SK-N-SH treated with all-trans-retinoic acid at 6 μM for 48 hours (cell line): ENCODE measurements at regions not wholly inside any gene's neighbourhood (a gene's known extent, or its start where the extent isn't known, plus 50 kb on each side); places are given as distances from the start of the nearest gene placed in this dataset.

Experiments
- ATAC-seq: fragments of 200-7000 bp; cut with Tn5 transposase; 3 replicates; pipeline ENCODE4 v1.9.1; 2020; ENCODE audit warnings: mild to moderate bottlenecking, moderate library complexity
- ARNTL ChIP-seq: fragments of 450-650 bp; formaldehyde crosslinking; IDR thresholded peaks from 2 replicates; pipeline ENCODE4 v1.5.0; 2020; ENCODE audit warnings: low read depth, mild to moderate bottlenecking, moderate library complexity, borderline replicate concordance
- BACH2 ChIP-seq: fragments of 250-450 bp; sonication (Bioruptor Pico); IDR thresholded peaks from 2 replicates; pipeline ENCODE4 v1.9.0; 2021; ENCODE audit warnings: mild to moderate bottlenecking, borderline replicate concordance
- CREB5 ChIP-seq: fragments of 250-450 bp; sonication (Bioruptor Pico); IDR thresholded peaks from 2 replicates; pipeline ENCODE4 v1.5.1; 2020; ENCODE audit warnings: low read depth, mild to moderate bottlenecking, moderate library complexity
- CSDC2 ChIP-seq: fragments of 250-450 bp; sonication (Bioruptor Pico); IDR thresholded peaks from 2 replicates; pipeline ENCODE4 v1.5.0; 2020; ENCODE audit warnings: mild to moderate bottlenecking, moderate library complexity
- ISL1 ChIP-seq: fragments of 250-450 bp; sonication (Bioruptor Pico); IDR thresholded peaks from 2 replicates; pipeline ENCODE4 v2.1.2; 2022; ENCODE audit warnings: mild to moderate bottlenecking, moderate library complexity
- OSR1 ChIP-seq: fragments of 250-450 bp; sonication (Bioruptor Pico); IDR thresholded peaks from 2 replicates; pipeline ENCODE4 v1.8.0; 2022; ENCODE audit warnings: moderate library complexity, mild to moderate bottlenecking, inconsistent platforms
- PATZ1 ChIP-seq: fragments of 250-450 bp; sonication (Bioruptor Pico); IDR thresholded peaks from 2 replicates; pipeline ENCODE4 v1.8.0; 2020; ENCODE audit warnings: mild to moderate bottlenecking, moderate library complexity, borderline replicate concordance
- PPARA ChIP-seq: fragments of 250-450 bp; sonication (Bioruptor Pico); IDR thresholded peaks from 2 replicates; pipeline ENCODE4 v1.5.0; 2020; ENCODE audit warnings: mild to moderate bottlenecking, borderline replicate concordance
- SNAI2 ChIP-seq: fragments of 250-450 bp; sonication (Bioruptor Pico); IDR thresholded peaks from 2 replicates; pipeline ENCODE4 v1.5.0; 2020; ENCODE audit warnings: mild to moderate bottlenecking, moderate library complexity
- TCF4 ChIP-seq: fragments of 250-450 bp; sonication (Bioruptor Pico); IDR thresholded peaks from 2 replicates; pipeline ENCODE4 v1.8.0; 2021; ENCODE audit warnings: mild to moderate bottlenecking, moderate library complexity, borderline replicate concordance
- TSHZ2 ChIP-seq: fragments of 250-450 bp; sonication (Bioruptor Pico); IDR thresholded peaks from 2 replicates; pipeline ENCODE4 v1.5.0; 2020; ENCODE audit warnings: mild to moderate bottlenecking, moderate library complexity
- ZFP3 ChIP-seq: fragments of 250-450 bp; sonication (Bioruptor Pico); IDR thresholded peaks from 2 replicates; pipeline ENCODE4 v1.5.0; 2020; ENCODE audit warnings: mild to moderate bottlenecking, moderate library complexity
- ZFP30 ChIP-seq: fragments of 450-650 bp; formaldehyde crosslinking; IDR thresholded peaks from 2 replicates; pipeline ENCODE4 v1.5.0; 2022; ENCODE audit warnings: mild to moderate bottlenecking, moderate library complexity
- ZNF565 ChIP-seq: fragments of 450-650 bp; formaldehyde crosslinking; conservative IDR thresholded peaks from 2 replicates; pipeline ENCODE4 v1.5.0; 2020; ENCODE audit warnings: low read depth, mild to moderate bottlenecking, moderate library complexity
- ZNF70 ChIP-seq: fragments of 450-650 bp; formaldehyde crosslinking; IDR thresholded peaks from 2 replicates; pipeline ENCODE4 v1.5.0; 2020; ENCODE audit warnings: mild to moderate bottlenecking, moderate library complexity
- ZNF8 ChIP-seq: fragments of 450-650 bp; formaldehyde crosslinking; IDR thresholded peaks from 2 replicates; pipeline ENCODE4 v1.5.0; 2020; ENCODE audit warnings: mild to moderate bottlenecking, moderate library complexity
- TF ChIP-seq, protein P1 (sequence below): fragments of 250-450 bp; sonication (Bioruptor Pico); IDR thresholded peaks from 2 replicates; pipeline ENCODE4 v1.5.1; 2021; ENCODE audit warnings: mild to moderate bottlenecking, moderate library complexity

GRCh38 chr2:216320852-216321251 is 51.4 kb downstream of the MARCHF4 start:
- no peak for TF ChIP-seq OSR1 (CRISPR knock-in tag)
- no peak for TF ChIP-seq CREB5 (CRISPR knock-in tag)
- TF ChIP-seq ARNTL, result no peak
- TF ChIP-seq, protein P1, sequence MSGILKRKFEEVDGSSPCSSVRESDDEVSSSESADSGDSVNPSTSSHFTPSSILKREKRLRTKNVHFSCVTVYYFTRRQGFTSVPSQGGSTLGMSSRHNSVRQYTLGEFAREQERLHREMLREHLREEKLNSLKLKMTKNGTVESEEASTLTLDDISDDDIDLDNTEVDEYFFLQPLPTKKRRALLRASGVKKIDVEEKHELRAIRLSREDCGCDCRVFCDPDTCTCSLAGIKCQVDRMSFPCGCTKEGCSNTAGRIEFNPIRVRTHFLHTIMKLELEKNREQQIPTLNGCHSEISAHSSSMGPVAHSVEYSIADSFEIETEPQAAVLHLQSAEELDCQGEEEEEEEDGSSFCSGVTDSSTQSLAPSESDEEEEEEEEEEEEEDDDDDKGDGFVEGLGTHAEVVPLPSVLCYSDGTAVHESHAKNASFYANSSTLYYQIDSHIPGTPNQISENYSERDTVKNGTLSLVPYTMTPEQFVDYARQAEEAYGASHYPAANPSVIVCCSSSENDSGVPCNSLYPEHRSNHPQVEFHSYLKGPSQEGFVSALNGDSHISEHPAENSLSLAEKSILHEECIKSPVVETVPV (CRISPR knock-in tag), result no peak
- no peak for TF ChIP-seq PATZ1 (CRISPR knock-in tag)
- TF ChIP-seq ISL1 (CRISPR knock-in tag), result no peak
- TF ChIP-seq, all 23 proteins: peak for 0
- no peak for ATAC-seq

DNA sequence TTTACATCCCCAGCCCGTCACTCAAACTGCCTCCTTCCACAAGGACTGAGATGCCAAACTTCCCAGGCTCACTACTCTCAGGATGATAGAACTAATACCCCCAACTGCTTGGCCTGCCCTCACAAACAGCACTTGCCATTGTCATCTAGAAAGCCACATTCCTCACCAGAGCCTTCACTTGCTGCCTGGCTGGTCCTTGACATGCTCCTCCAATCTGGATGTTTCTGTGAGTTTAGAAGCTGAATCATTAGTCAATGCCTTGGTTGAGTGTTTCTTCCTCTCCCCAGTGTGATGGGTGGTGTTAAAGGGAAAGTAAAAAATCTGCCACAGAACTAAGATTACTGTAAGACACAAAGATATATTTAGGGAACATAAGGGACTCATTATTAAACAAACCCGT is 52.5 kb downstream of the MARCHF4 start:
- ATAC-seq, result peak; percentile 42
- TF ChIP-seq TCF4 (CRISPR knock-in tag) (no peak), ZNF70 (CRISPR knock-in tag) (no peak), SNAI2 (CRISPR knock-in tag) (no peak), ISL1 (CRISPR knock-in tag) (no peak), ARNTL (no peak), CREB5 (CRISPR knock-in tag) (no peak), ZNF565 (CRISPR knock-in tag) (no peak), CSDC2 (CRISPR knock-in tag) (no peak), OSR1 (CRISPR knock-in tag) (no peak), ZFP30 (CRISPR knock-in tag) (no peak), BACH2 (no peak), ZFP3 (CRISPR knock-in tag) (no peak), TSHZ2 (CRISPR knock-in tag) (no peak), PATZ1 (CRISPR knock-in tag) (no peak), PPARA (no peak)

DNA sequence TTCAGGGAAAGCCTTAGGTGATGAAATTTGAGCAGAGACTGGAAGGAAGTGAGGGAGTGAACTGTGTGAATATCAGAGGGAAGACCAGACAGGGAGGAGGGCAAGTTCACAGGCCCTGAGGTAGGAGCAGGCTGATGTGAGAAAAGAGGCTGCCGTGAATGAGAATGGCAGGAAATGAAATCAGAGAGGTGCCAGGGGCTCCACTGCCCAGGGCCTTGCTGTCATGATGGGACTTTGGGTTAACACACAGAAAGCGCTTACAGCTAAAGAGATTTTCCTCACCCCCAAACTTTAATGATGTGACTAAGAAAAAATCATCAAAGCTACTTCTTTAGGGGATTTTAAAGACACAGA is 53.8 kb downstream of the MARCHF4 start:
- TF ChIP-seq, protein P1 (CRISPR knock-in tag), result no peak
- TF ChIP-seq ZFP30 (CRISPR knock-in tag), result no peak
- no peak for TF ChIP-seq ZNF8 (CRISPR knock-in tag)
- TF ChIP-seq, all 23 proteins: peak for 0
- ATAC-seq, result no peak
